ENCODE measurements at regions not wholly inside any gene's neighbourhood (a gene's known extent, or its start where the extent isn't known, plus 50 kb on each side); places are given as distances from the start of the nearest gene placed in this dataset.

DNA sequence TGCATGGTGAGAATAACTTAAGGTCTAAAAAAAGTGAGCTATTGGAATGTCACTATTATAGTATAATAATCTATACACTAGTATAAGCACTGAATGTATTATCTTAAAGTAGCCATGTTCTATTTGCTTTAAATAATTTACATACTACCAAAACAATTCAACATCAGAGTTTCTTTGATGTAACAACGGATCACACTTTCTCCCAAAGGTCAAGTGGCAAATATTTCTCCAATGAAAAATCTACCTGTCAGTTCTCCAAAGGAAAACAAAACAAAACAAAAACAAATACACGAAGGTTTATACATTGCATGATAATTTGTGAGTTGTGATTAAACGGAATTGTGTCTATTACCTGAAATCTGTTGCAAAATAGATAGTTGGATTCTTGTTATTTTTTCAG is 581.4 kb downstream of the USP25 start:
- TF ChIP-seq, protein P1, sequence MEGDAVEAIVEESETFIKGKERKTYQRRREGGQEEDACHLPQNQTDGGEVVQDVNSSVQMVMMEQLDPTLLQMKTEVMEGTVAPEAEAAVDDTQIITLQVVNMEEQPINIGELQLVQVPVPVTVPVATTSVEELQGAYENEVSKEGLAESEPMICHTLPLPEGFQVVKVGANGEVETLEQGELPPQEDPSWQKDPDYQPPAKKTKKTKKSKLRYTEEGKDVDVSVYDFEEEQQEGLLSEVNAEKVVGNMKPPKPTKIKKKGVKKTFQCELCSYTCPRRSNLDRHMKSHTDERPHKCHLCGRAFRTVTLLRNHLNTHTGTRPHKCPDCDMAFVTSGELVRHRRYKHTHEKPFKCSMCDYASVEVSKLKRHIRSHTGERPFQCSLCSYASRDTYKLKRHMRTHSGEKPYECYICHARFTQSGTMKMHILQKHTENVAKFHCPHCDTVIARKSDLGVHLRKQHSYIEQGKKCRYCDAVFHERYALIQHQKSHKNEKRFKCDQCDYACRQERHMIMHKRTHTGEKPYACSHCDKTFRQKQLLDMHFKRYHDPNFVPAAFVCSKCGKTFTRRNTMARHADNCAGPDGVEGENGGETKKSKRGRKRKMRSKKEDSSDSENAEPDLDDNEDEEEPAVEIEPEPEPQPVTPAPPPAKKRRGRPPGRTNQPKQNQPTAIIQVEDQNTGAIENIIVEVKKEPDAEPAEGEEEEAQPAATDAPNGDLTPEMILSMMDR (conservative IDR thresholded peaks at IDR 0.05; ENCODE audit: low read depth, low read length), result no peak
- no peak for TF ChIP-seq EZH2 (IDR thresholded peaks at IDR 0.05; ENCODE audit: borderline replicate concordance, low read depth, low read length, poor library complexity, severe bottlenecking)

Measured in A673 (cell line).